ENCODE measurements at regions not wholly inside any gene's neighbourhood (a gene's known extent, or its start where the extent isn't known, plus 50 kb on each side); places are given as distances from the start of the nearest gene placed in this dataset.

GRCh38 chr13:75132701-75133695 is 349.0 kb downstream of the TBC1D4 start:
- no peak for DNase-seq
- TF ChIP-seq GATA1 (IDR thresholded peaks at IDR 0.05; ENCODE audit: low read depth, low read length) (no peak), POLR2A (IDR thresholded peaks at IDR 0.05; ENCODE audit: low read length) (no peak)

- DNase-seq: no peak
- TF ChIP-seq POLR2A (IDR thresholded peaks at IDR 0.05; ENCODE audit: low read length): no peak
- TF ChIP-seq GATA1 (IDR thresholded peaks at IDR 0.05; ENCODE audit: low read depth, low read length): no peak
These were observed 352.6 kb downstream of the TBC1D4 start for GRCh38 chr13:75129331-75129730.

GRCh38 chr13:75124415-75124814 is 357.6 kb downstream of the TBC1D4 start:
- TF ChIP-seq POLR2A (IDR thresholded peaks at IDR 0.05; ENCODE audit: low read length) (no peak), GATA1 (IDR thresholded peaks at IDR 0.05; ENCODE audit: low read depth, low read length) (no peak)
- DNase-seq: no peak

- no peak for TF ChIP-seq POLR2A (IDR thresholded peaks at IDR 0.05; ENCODE audit: low read length)
- TF ChIP-seq GATA1 (IDR thresholded peaks at IDR 0.05; ENCODE audit: low read depth, low read length): no peak
- DNase-seq: no peak
These were observed 358.5 kb downstream of the TBC1D4 start for GRCh38 chr13:75123428-75123827.

- TF ChIP-seq GATA1 (IDR thresholded peaks at IDR 0.05; ENCODE audit: low read depth, low read length): no peak
- no peak for TF ChIP-seq POLR2A (IDR thresholded peaks at IDR 0.05; ENCODE audit: low read length)
- no peak for DNase-seq
These were observed 361.9 kb downstream of the TBC1D4 start for GRCh38 chr13:75120085-75120484.

GRCh38 chr13:75115171-75115570 is 366.8 kb downstream of the TBC1D4 start:
- DNase-seq: no peak
- TF ChIP-seq GATA1 (IDR thresholded peaks at IDR 0.05; ENCODE audit: low read depth, low read length) (no peak), POLR2A (IDR thresholded peaks at IDR 0.05; ENCODE audit: low read length) (no peak)

GRCh38 chr13:75103976-75104375 is 378.0 kb downstream of the TBC1D4 start:
- no peak for DNase-seq
- TF ChIP-seq POLR2A (IDR thresholded peaks at IDR 0.05; ENCODE audit: low read length) (no peak), GATA1 (IDR thresholded peaks at IDR 0.05; ENCODE audit: low read depth, low read length) (no peak)

GRCh38 chr13:75102001-75102716 is 379.8 kb downstream of the TBC1D4 start:
- DNase-seq: no peak

GRCh38 chr13:75101348-75101747 is 380.6 kb downstream of the TBC1D4 start:
- TF ChIP-seq GATA1 (IDR thresholded peaks at IDR 0.05; ENCODE audit: low read depth, low read length) (no peak), POLR2A (IDR thresholded peaks at IDR 0.05; ENCODE audit: low read length) (no peak)
- DNase-seq: no peak

More at GRCh38 chr13:75102001-75102716, 379.8 kb downstream of the TBC1D4 start:
- TF ChIP-seq POLR2A (IDR thresholded peaks at IDR 0.05; ENCODE audit: low read length) (no peak), GATA1 (IDR thresholded peaks at IDR 0.05; ENCODE audit: low read depth, low read length) (no peak)

GRCh38 chr13:75092143-75092542 is 389.8 kb downstream of the TBC1D4 start:
- TF ChIP-seq GATA1 (IDR thresholded peaks at IDR 0.05; ENCODE audit: low read depth, low read length) (no peak), POLR2A (IDR thresholded peaks at IDR 0.05; ENCODE audit: low read length) (no peak)

GRCh38 chr13:75091718-75092117 is 390.3 kb downstream of the TBC1D4 start:
- no peak for TF ChIP-seq POLR2A (IDR thresholded peaks at IDR 0.05; ENCODE audit: low read length)
- no peak for TF ChIP-seq GATA1 (IDR thresholded peaks at IDR 0.05; ENCODE audit: low read depth, low read length)
- no peak for DNase-seq

More at GRCh38 chr13:75092143-75092542, 389.8 kb downstream of the TBC1D4 start:
- DNase-seq: no peak

GRCh38 chr13:75090872-75091615 is 390.9 kb downstream of the TBC1D4 start:
- DNase-seq: no peak
- TF ChIP-seq POLR2A (IDR thresholded peaks at IDR 0.05; ENCODE audit: low read length) (no peak), GATA1 (IDR thresholded peaks at IDR 0.05; ENCODE audit: low read depth, low read length) (no peak)

- DNase-seq: no peak
- TF ChIP-seq GATA1 (IDR thresholded peaks at IDR 0.05; ENCODE audit: low read depth, low read length): no peak
- TF ChIP-seq POLR2A (IDR thresholded peaks at IDR 0.05; ENCODE audit: low read length): no peak
These were observed 393.1 kb downstream of the TBC1D4 start for GRCh38 chr13:75088915-75089314.

GRCh38 chr13:75079226-75079625 is 402.7 kb downstream of the TBC1D4 start:
- DNase-seq: no peak
- no peak for TF ChIP-seq POLR2A (IDR thresholded peaks at IDR 0.05; ENCODE audit: low read length)
- no peak for TF ChIP-seq GATA1 (IDR thresholded peaks at IDR 0.05; ENCODE audit: low read depth, low read length)

Measured in erythroblast (primary cell).